Body of pancreas (tissue), 4 donors: ENCODE measurements at regions not wholly inside any gene's neighbourhood (a gene's known extent, or its start where the extent isn't known, plus 50 kb on each side); places are given as distances from the start of the nearest gene placed in this dataset.

Source experiments
- POLR2A ChIP-seq, 3 donors: fragments of 450-650 bp; IDR thresholded peaks; one replicate each; pipeline ENCODE4 v1.6.1; 2016; ENCODE audit warnings: antibody characterized with exemption in 3 of 3, mild to moderate bottlenecking in 2 of 3
- TF ChIP-seq, protein P1 (sequence below), 7 experiments: fragments of 450-650 bp in 4 of 7; fragments of 200-600 bp in 3 of 7; sonication (generic) in 3 of 7; IDR thresholded peaks; one replicate each; pipeline ENCODE4 v1.5.1; 2016 to 2019; ENCODE audit warnings: antibody characterized with exemption in 7 of 7

GRCh38 chr17:14641117-14641516 is 340.2 kb downstream of the HS3ST3B1 start:
- TF ChIP-seq, protein P1, sequence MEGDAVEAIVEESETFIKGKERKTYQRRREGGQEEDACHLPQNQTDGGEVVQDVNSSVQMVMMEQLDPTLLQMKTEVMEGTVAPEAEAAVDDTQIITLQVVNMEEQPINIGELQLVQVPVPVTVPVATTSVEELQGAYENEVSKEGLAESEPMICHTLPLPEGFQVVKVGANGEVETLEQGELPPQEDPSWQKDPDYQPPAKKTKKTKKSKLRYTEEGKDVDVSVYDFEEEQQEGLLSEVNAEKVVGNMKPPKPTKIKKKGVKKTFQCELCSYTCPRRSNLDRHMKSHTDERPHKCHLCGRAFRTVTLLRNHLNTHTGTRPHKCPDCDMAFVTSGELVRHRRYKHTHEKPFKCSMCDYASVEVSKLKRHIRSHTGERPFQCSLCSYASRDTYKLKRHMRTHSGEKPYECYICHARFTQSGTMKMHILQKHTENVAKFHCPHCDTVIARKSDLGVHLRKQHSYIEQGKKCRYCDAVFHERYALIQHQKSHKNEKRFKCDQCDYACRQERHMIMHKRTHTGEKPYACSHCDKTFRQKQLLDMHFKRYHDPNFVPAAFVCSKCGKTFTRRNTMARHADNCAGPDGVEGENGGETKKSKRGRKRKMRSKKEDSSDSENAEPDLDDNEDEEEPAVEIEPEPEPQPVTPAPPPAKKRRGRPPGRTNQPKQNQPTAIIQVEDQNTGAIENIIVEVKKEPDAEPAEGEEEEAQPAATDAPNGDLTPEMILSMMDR (IDR thresholded peaks at IDR 0.05) = no peak
- no peak for TF ChIP-seq POLR2A (IDR thresholded peaks at IDR 0.05)
